ENCODE measurements at regions not wholly inside any gene's neighbourhood (a gene's known extent, or its start where the extent isn't known, plus 50 kb on each side); places are given as distances from the start of the nearest gene placed in this dataset.

DNA sequence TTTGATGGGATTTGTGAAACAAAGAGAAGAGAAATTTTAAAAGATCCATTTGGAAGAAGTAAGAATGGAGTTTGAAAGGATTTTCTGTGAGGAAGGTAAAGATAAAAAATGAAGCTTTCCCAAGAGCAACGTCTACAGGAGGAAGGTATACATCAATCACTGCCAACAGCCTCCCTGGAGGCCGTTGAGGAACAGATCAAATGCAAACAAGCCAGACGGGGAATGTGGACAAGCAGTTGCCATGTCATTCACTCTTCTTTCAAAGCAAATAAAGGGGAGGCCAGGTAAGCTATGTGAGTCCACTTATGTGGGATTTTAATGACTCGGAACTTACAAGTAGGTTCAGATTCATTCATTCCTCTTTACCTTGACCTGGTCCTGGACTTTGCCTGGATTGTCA, 1020.5 kb upstream of the AGA start:
- H3K27me3 Mint-ChIP-seq = no peaks in the 10 kb centered on the region
- H3K9me3 Mint-ChIP-seq = peaks cover 0 to 8% of the 10 kb centered on the region in 2 donors
- H3K4me1 Mint-ChIP-seq (ENCODE audit: low read depth in 2 of 2) = no peaks in the 10 kb centered on the region
- no peaks in the 10 kb centered on the region for H3K36me3 Mint-ChIP-seq (ENCODE audit: insufficient read depth)
- no peak overlapping the region for H3K4me3 Mint-ChIP-seq
- H3K27ac Mint-ChIP-seq = no peak overlapping the region
- DNase-seq (no peak), ATAC-seq (replicated peaks) (no peak)

DNA sequence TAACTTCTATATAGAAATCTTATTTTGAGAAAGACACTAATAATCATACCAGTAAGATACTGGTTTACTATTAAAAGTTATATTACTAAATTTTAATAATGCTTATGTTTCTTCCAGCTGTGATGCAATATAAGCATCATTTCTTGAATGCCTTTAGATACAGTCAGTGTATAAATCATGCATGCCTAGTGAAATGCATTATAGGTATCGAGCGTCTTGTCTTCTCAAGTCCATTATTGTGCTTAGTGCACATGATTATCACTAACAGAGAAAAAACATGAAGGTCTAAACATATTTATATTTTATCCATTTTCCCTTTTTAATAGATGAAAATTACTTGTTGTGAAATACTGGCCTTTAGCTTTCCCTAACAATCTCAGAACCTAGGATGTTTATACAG, 1021.5 kb upstream of the AGA start:
- no peaks in the 10 kb centered on the region for H3K4me1 Mint-ChIP-seq (ENCODE audit: low read depth in 2 of 2)

DNA sequence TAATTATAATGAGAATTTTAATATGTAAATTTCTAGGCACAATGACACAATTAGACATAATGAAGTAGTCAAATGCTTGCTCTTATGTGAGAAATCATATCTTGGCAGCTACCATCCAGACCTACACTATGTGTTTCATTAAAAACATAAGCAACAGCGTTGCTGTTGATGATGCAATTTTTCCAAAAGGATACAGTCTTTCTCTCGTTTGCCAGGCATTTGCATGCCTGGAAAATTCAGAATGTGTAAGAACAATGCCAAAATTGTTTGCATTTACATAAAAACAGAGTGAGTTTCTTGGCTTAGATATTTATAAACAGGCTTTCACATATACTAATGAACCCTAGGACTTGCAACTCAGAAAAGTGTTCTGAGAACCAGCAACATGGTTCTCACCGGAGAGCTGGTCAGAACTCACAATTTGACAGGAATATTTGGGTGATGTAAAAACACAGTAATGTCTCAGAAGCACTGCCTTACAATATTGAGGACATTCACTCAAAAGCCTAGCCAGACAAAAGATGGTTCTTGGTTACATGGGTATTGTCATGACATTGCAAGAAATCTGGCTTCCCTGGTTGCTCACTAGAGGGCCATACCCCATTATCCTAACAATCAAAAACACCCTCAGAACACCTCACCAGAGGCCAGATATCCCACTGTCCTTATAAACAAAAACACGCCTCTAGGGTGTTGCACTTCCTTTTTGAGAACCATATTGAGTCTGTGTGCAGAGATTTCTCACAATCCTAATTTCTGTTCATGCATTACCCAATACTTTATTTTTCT, 1029.0 kb upstream of the AGA start:
- Mint-ChIP-seq H3K27ac (no peak overlapping the region), H3K27me3 (no peaks in the 10 kb centered on the region), H3K4me3 (no peak overlapping the region), H3K9me3 (peaks cover 0 to 6% of the 10 kb centered on the region in 2 donors), H3K36me3 (ENCODE audit: insufficient read depth) (no peaks in the 10 kb centered on the region), H3K4me1 (ENCODE audit: low read depth in 2 of 2) (no peaks in the 10 kb centered on the region)
- ATAC-seq (replicated peaks) = no peak
- no peak for DNase-seq

More for the DNA sequence above, 1021.5 kb upstream of the AGA start:
- H3K27me3 Mint-ChIP-seq = no peaks in the 10 kb centered on the region
- no peak overlapping the region for H3K4me3 Mint-ChIP-seq
- H3K9me3 Mint-ChIP-seq = peaks cover 0 to 6% of the 10 kb centered on the region in 2 donors
- H3K36me3 Mint-ChIP-seq (ENCODE audit: insufficient read depth) = no peaks in the 10 kb centered on the region
- no peak for DNase-seq
- no peak for ATAC-seq (replicated peaks)
- no peak overlapping the region for H3K27ac Mint-ChIP-seq

DNA sequence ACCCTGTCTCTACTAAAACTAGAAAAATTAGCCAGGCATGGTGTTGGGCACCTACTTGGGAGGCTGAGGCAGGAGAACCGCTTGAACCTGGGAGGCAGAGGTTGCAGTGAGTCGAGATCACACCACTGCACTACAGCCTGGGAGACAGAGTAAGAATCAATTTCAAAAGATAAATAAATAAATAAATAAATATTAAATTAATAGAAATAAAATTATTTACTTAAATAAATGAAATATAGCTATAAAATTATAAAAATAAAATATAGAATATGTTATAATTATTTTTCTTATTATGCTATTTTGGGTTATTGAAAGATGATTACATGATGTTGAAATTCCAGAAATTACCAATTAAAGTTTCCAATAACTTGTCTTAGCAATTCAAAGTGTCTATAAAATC, 1029.8 kb upstream of the AGA start:
- DNase-seq (no peak), ATAC-seq (replicated peaks) (no peak)
- peaks cover 0 to 6% of the 10 kb centered on the region in 2 donors for H3K9me3 Mint-ChIP-seq
- no peaks in the 10 kb centered on the region for H3K4me1 Mint-ChIP-seq (ENCODE audit: low read depth in 2 of 2)
- no peak overlapping the region for H3K27ac Mint-ChIP-seq
- no peaks in the 10 kb centered on the region for H3K36me3 Mint-ChIP-seq (ENCODE audit: insufficient read depth)
- H3K27me3 Mint-ChIP-seq = no peaks in the 10 kb centered on the region
- H3K4me3 Mint-ChIP-seq = no peak overlapping the region

DNA sequence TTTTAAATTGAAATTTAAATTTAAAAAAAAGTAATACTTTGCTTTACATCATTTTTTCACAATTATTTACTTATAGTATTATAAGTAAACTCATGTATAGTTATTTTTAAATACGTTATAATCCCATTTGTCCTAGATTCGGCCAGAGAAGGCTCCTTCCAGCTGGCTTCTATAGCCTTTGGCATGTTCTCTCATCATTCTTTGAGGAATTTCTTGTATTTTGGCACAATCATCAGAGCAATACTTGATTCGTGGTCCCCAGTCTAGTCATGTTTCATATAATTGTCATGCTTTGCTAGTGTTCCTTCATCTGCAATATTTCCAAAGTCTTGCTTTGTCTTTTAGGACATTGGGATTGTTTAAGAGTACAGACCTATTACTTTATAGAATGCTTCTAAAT, 1037.9 kb upstream of the AGA start:
- H3K27ac Mint-ChIP-seq = no peak overlapping the region
- no peaks in the 10 kb centered on the region for H3K4me1 Mint-ChIP-seq (ENCODE audit: low read depth in 2 of 2)
- peaks cover 2 to 15% of the 10 kb centered on the region in 2 donors for H3K9me3 Mint-ChIP-seq
- no peaks in the 10 kb centered on the region for H3K36me3 Mint-ChIP-seq (ENCODE audit: insufficient read depth)
- H3K4me3 Mint-ChIP-seq = no peak overlapping the region
- H3K27me3 Mint-ChIP-seq = no peaks in the 10 kb centered on the region
- no peak for DNase-seq
- ATAC-seq (replicated peaks) = no peak

DNA sequence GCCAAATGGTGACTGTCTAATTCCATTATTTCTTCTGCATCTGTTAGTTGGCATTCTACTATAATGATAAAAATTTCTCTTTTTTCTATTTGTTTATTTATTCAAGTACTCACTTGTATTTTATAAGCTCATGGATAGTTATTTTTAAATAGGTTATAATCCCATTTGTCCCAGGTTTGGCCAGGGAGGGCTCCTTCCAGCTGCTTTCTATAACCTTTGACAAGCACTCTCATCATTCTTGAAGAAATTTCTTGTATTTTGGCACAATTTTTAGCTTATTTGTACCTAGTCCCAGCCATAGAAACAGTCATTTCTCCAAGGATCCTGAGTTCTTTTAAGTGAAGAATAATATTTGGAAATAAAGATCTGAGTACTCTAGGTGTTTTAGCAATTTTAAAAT, 1038.6 kb upstream of the AGA start:
- H3K27me3 Mint-ChIP-seq = no peaks in the 10 kb centered on the region
- H3K9me3 Mint-ChIP-seq = peaks cover 0 to 15% of the 10 kb centered on the region in 2 donors
- H3K4me1 Mint-ChIP-seq (ENCODE audit: low read depth in 2 of 2) = no peaks in the 10 kb centered on the region
- DNase-seq = no peak
- ATAC-seq (replicated peaks) = no peak
- no peak overlapping the region for H3K27ac Mint-ChIP-seq
- no peak overlapping the region for H3K4me3 Mint-ChIP-seq
- H3K36me3 Mint-ChIP-seq (ENCODE audit: insufficient read depth) = no peaks in the 10 kb centered on the region

DNA sequence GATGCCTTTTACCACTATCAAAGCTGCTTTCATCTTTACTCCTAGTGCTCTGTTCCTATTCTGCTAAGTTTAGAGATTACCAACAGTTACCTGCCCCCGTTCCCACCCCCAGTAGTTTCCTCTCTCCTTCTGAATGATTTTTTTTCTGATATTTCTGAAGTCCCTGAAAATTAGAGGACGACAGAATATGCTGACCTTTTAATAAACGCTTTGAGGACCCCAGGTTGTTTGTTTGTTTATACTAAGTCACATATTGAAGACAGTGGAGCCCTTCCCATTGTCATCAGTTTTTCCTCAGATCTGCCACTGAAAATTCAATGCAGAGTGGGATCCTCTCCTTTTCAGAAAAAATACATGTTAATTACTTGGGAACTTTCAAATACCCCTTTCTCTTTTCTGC, 1039.3 kb upstream of the AGA start:
- no peaks in the 10 kb centered on the region for H3K4me1 Mint-ChIP-seq (ENCODE audit: low read depth in 2 of 2)
- no peak for DNase-seq
- H3K27ac Mint-ChIP-seq = no peak overlapping the region
- H3K9me3 Mint-ChIP-seq = peaks cover 0 to 15% of the 10 kb centered on the region in 2 donors
- no peak for ATAC-seq (replicated peaks)
- H3K36me3 Mint-ChIP-seq (ENCODE audit: insufficient read depth) = no peaks in the 10 kb centered on the region
- no peaks in the 10 kb centered on the region for H3K27me3 Mint-ChIP-seq
- no peak overlapping the region for H3K4me3 Mint-ChIP-seq

DNA sequence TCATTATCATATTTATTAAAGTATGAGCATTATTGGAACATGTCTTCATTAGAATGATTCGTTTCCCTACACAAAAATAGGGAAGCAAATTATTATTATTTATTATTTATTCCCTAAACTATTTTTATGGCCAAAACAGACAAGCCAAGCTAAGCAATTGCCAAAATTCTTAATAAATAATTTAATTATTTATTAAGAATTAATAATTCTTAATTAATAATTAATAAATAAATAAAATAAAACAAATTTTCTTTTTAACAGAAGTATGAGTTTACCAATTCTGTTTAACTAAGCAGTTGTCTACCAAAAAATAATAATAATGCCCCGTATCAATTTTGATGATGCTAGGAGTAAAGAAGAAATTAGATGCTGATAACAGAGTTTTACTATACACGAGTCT, 1080.8 kb upstream of the AGA start:
- H3K27me3 Mint-ChIP-seq = no peaks in the 10 kb centered on the region
- H3K27ac Mint-ChIP-seq = no peak overlapping the region
- H3K36me3 Mint-ChIP-seq (ENCODE audit: insufficient read depth) = no peaks in the 10 kb centered on the region
- H3K4me1 Mint-ChIP-seq (ENCODE audit: low read depth in 2 of 2) = no peaks in the 10 kb centered on the region
- no peak overlapping the region for H3K4me3 Mint-ChIP-seq
- peaks cover 7 to 11% of the 10 kb centered on the region in 2 donors for H3K9me3 Mint-ChIP-seq
- no peak for DNase-seq
- no peak for ATAC-seq (replicated peaks)

DNA sequence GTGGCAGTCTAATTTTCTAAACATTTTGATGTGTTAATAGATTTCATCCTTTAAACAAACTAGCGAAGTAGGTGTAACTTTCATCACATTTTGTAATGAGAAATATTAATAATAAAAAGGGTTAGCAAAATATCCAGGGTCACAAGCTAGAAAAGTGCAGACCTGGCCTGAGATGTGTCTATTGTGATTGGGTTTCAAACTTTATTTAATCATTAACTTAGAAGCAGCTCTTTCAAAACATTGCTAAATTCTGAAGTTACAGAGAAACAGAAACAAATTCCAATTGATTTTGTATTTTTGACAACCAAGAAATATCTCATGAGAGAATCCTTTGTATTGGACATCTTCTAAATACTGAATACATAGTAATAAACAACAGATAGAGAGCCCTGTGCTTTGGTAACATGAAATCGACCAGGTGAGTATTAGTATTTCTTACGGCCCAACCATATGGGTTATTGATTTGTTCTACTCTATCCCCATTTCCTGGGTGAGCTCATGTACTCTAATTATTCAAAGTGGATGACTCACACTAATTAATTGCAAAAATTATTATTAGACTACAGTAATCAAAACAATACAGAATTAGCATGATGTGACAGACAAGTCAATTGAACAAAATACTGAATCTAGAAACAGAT, 1093.8 kb upstream of the AGA start:
- Mint-ChIP-seq H3K4me3 (no peak overlapping the region), H3K4me1 (ENCODE audit: low read depth in 2 of 2) (no peaks in the 10 kb centered on the region), H3K27me3 (no peaks in the 10 kb centered on the region), H3K36me3 (ENCODE audit: insufficient read depth) (no peaks in the 10 kb centered on the region), H3K9me3 (peaks cover 4 to 7% of the 10 kb centered on the region in 2 donors), H3K27ac (no peak overlapping the region)
- no peak for DNase-seq
- no peak for ATAC-seq (replicated peaks)

DNA sequence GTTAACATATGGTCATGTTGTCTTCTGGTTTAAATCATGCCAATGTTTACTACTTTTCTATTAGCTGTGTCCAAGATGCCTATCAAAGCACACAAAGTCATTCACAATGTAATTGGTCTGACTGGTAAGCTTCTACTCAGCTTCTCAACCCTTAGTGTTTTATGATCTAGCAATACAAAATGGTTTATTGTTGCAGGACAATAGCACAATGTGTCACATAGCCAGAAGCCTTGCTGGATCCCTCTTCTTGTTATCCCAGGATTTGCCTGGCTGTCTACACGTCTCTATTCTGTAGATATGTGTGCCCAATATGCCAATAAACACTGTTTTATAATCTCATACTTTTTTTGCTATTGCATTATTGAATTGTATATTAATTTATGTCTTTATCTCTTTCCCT, 1111.0 kb upstream of the AGA start:
- H3K27ac Mint-ChIP-seq = no peak overlapping the region
- H3K4me3 Mint-ChIP-seq = no peak overlapping the region
- no peak for DNase-seq
- H3K9me3 Mint-ChIP-seq = peaks cover 0 to 2% of the 10 kb centered on the region in 2 donors
- peaks cover 4% of the 10 kb centered on the region for H3K36me3 Mint-ChIP-seq (ENCODE audit: insufficient read depth)
- no peaks in the 10 kb centered on the region for H3K27me3 Mint-ChIP-seq
- H3K4me1 Mint-ChIP-seq (ENCODE audit: low read depth in 2 of 2) = no peaks in the 10 kb centered on the region
- ATAC-seq (replicated peaks) = no peak

DNA sequence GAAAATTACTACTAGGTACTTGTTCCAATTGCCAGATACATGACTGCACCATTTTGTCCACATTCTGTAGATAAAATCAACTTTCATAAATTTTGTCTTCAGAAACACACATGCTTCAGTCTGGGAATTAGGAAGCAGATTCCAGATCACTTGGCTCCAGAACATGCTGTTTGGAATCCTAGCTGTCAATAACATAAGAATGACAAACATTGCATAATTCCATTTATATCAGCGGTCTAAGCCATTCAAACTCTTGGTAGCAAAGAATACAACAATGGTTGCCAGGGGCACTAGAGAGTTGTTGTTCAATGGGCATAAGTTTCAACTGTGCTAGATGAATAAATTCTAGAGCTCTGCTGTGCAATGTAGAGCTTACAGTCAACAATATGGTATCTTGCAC, 1112.1 kb upstream of the AGA start:
- Mint-ChIP-seq H3K9me3 (peaks cover 0 to 1% of the 10 kb centered on the region in 2 donors), H3K27me3 (no peaks in the 10 kb centered on the region), H3K4me3 (no peak overlapping the region), H3K36me3 (ENCODE audit: insufficient read depth) (peaks cover 4% of the 10 kb centered on the region), H3K4me1 (ENCODE audit: low read depth in 2 of 2) (no peaks in the 10 kb centered on the region), H3K27ac (no peak overlapping the region)
- no peak for ATAC-seq (replicated peaks)
- DNase-seq = no peak

DNA sequence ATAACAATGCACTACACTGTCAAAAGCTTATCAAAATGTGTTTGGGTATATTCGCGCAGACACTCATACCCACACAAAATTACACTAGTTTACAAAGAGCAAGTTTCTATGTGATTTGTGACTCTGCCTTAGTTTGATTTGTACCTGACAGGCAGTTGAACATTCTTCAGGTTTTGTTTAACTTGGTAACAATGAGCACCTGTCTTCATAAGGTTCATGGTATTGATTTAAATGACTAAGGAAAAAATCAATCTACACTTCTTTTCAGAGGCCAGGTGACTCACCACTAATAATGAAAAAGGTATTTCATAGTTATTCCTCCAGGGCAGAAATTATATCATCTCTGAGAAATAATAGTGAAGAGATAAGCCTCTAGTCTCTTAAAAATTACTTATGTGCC, 1114.6 kb upstream of the AGA start:
- DNase-seq (no peak), ATAC-seq (replicated peaks) (no peak)
- H3K4me3 Mint-ChIP-seq = no peak overlapping the region
- peaks cover 2 to 13% of the 10 kb centered on the region in 2 donors for H3K9me3 Mint-ChIP-seq
- H3K36me3 Mint-ChIP-seq (ENCODE audit: insufficient read depth) = no peaks in the 10 kb centered on the region
- H3K27ac Mint-ChIP-seq = no peak overlapping the region
- no peaks in the 10 kb centered on the region for H3K27me3 Mint-ChIP-seq
- no peaks in the 10 kb centered on the region for H3K4me1 Mint-ChIP-seq (ENCODE audit: low read depth in 2 of 2)

DNA sequence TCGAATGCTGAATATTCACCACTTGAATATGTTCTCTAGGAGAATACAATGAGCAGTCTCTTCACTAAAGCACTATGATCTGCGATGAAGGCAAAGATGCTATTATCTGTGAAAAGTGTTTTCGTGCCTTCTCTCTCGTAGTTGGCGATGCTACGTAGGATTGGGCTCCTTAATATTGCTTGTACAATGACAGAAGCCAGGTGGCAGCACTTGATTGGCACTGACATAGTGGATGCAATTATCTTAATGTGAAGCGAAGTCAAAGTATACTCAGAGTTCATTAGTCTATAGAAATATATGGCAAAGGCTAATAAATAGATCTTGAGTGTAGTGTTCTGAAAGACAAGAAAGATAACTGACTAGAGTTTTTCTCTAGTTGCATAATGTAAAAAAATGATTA, 1135.7 kb upstream of the AGA start:
- Mint-ChIP-seq H3K9me3 (peaks cover 0 to 6% of the 10 kb centered on the region in 2 donors), H3K4me1 (ENCODE audit: low read depth in 2 of 2) (no peaks in the 10 kb centered on the region), H3K36me3 (ENCODE audit: insufficient read depth) (no peaks in the 10 kb centered on the region), H3K27me3 (no peaks in the 10 kb centered on the region), H3K4me3 (no peak overlapping the region), H3K27ac (no peak overlapping the region)
- ATAC-seq (replicated peaks) (no peak), DNase-seq (no peak)

DNA sequence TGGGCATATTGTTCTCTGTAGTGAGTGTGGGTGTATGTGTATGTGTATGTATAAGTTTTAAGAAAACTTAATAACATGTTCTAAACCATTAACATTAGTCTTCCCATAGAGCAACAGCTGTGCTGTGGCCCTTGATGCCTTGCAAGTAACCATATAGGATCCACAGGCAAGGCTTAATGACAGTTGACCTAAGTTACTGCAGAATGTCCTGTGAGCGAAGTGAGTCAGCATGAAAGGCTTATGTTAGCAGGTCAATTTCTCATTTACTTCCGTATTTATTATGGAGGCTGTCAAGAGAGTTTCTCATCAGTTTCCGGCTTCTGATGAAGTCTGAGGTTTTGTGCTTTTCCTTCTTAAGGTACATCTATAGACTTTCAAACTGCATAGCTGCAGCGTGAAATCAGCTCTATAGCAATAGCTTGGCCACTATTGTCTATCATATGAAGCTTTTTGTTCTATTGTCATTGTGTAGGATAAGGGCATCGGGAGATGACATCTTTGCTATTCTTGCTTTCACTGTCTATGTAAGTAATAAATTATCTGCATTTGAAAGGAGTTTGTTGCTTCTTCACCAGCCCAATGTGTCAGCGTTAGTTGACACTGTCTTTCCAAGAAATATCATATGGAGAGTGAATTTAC, 1153.4 kb upstream of the AGA start:
- H3K36me3 Mint-ChIP-seq (ENCODE audit: insufficient read depth) = no peaks in the 10 kb centered on the region
- H3K27ac Mint-ChIP-seq = no peak overlapping the region

More for the DNA sequence above, 1153.4 kb upstream of the AGA start:
- no peaks in the 10 kb centered on the region for H3K27me3 Mint-ChIP-seq
- peaks cover 10 to 18% of the 10 kb centered on the region in 2 donors for H3K9me3 Mint-ChIP-seq
- no peak for ATAC-seq (replicated peaks)
- no peak overlapping the region for H3K4me3 Mint-ChIP-seq
- no peaks in the 10 kb centered on the region for H3K4me1 Mint-ChIP-seq (ENCODE audit: low read depth in 2 of 2)
- no peak for DNase-seq

Measured in effector memory CD8-positive, alpha-beta T cell (primary cell).